Endothelial cell of umbilical vein (primary cell): ENCODE measurements at regions not wholly inside any gene's neighbourhood (a gene's known extent, or its start where the extent isn't known, plus 50 kb on each side); places are given as distances from the start of the nearest gene placed in this dataset.

Experiments used
- BruUV-seq: library from RNA; stranded (reverse); fragments of 400-500 nt; replicated peaks from 2 replicates; lab custom pipeline; 2021; lab: Mats Ljungman, UMichigan
- CTCF ChIA-PET: fragments of 300-600, 350-600 bp; sonication (Branson Sonifier 250); formaldehyde crosslinking; loops from one replicate; lab custom pipeline; 2021; ENCODE audit warnings: antibody characterized with exemption, inconsistent platforms; lab: Charles Lee
- POLR2A ChIA-PET: fragments of 300-600, 350-600 bp; sonication (Branson Sonifier 250); formaldehyde crosslinking; loops from one replicate; lab custom pipeline; 2021; ENCODE audit warnings: antibody characterized with exemption, inconsistent platforms; lab: Charles Lee
- DNase-seq: peaks from one replicate; pipeline ENCODE4 v3.0.0-alpha.2; 2011; ENCODE audit warnings: low read depth, low spot score
- FAIRE-seq: peaks from 2 replicates; lab custom pipeline; 2011; peaks lifted over from hg19 to GRCh38; lab: Jason Lieb, UNC
- H2AFZ ChIP-seq: 2 replicates; pipeline ENCODE4 v1.6.0; 2012; ENCODE audit warnings: low read depth, low read length, control low read depth, inconsistent platforms
- H3K27ac ChIP-seq: 2 replicates; pipeline ENCODE4 v1.5.1; 2011; ENCODE audit warnings: low read depth, mild to moderate bottlenecking, control low read depth, low read length, moderate library complexity; ENCODE audit not compliant: insufficient read depth
- H3K27me3 ChIP-seq, 2 experiments: 2 replicates each; pipeline versions ENCODE4 v1.6.0 to v1.6.1; 2011; ENCODE audit warnings: low read length in 2 of 2, mixed read lengths in 1 of 2; ENCODE audit not compliant: control insufficient read depth in 2 of 2, insufficient read depth in 2 of 2
- H3K36me3 ChIP-seq, 2 experiments: 2 replicates in 1 of 2; 3 replicates in 1 of 2; pipeline ENCODE4 v1.5.1; 2011; ENCODE audit warnings: low read length in 2 of 2, mild to moderate bottlenecking in 1 of 2, moderate library complexity in 1 of 2; ENCODE audit not compliant: control insufficient read depth in 2 of 2, insufficient read depth in 2 of 2; ENCODE audit errors: extremely low read depth in 1 of 2
- H3K4me1 ChIP-seq: 3 replicates; pipeline ENCODE4 v1.5.1; 2011; ENCODE audit warnings: mild to moderate bottlenecking, low read length; ENCODE audit not compliant: control insufficient read depth, insufficient read depth; ENCODE audit errors: extremely low read depth
- H3K4me2 ChIP-seq: 2 replicates; pipeline ENCODE4 v1.6.1; 2011; ENCODE audit warnings: low read length, control low read depth, mixed read lengths; ENCODE audit not compliant: insufficient read depth
- H3K4me3 ChIP-seq, 3 experiments: fragments of 200-600 bp in 1 of 3; sonication (generic), shearing (Covaris generic) in 1 of 3; replicated peaks in 1 of 3; 2 replicates each; pipeline ENCODE4 v1.5.1; 2011 to 2016; ENCODE audit warnings: control low read depth in 3 of 3, low read length in 3 of 3, mild to moderate bottlenecking in 2 of 3, inconsistent platforms in 1 of 3, low read depth in 1 of 3, moderate library complexity in 1 of 3; ENCODE audit not compliant: insufficient read depth in 1 of 3
- H3K79me2 ChIP-seq: 2 replicates; pipeline ENCODE4 v1.6.0; 2012; ENCODE audit warnings: low read length, inconsistent platforms; ENCODE audit not compliant: control insufficient read depth, insufficient read depth
- H3K9ac ChIP-seq: replicated peaks from 2 replicates; pipeline ENCODE3; 2011; ENCODE audit warnings: low read length, control low read depth; ENCODE audit not compliant: insufficient read depth; ENCODE audit errors: extremely low read depth
- H3K9me1 ChIP-seq: replicated peaks from 3 replicates; pipeline ENCODE4 v1.6.0; 2011; ENCODE audit warnings: mild to moderate bottlenecking, low read length; ENCODE audit not compliant: control insufficient read depth, insufficient read depth; ENCODE audit errors: extremely low read depth
- H3K9me3 ChIP-seq: replicated peaks from 2 replicates; pipeline ENCODE4 v1.5.1; 2012; ENCODE audit warnings: low read length, inconsistent platforms; ENCODE audit not compliant: control insufficient read depth, insufficient read depth
- H4K20me1 ChIP-seq: replicated peaks from 2 replicates; pipeline ENCODE3; 2011; ENCODE audit warnings: mild to moderate bottlenecking, low read length; ENCODE audit not compliant: control insufficient read depth, insufficient read depth; ENCODE audit errors: extremely low read depth
- EZH2 ChIP-seq: IDR thresholded peaks from 2 replicates; pipeline ENCODE4 v1.6.1; 2012; ENCODE audit warnings: borderline replicate concordance, low read depth, mild to moderate bottlenecking, moderate library complexity, low read length, inconsistent platforms; ENCODE audit not compliant: severe bottlenecking
- FOS ChIP-seq: IDR thresholded peaks from 2 replicates; pipeline ENCODE4 v1.6.1; 2011; ENCODE audit warnings: mild to moderate bottlenecking, low read length, moderate library complexity, borderline replicate concordance; ENCODE audit not compliant: insufficient read depth
- GATA2 ChIP-seq: IDR thresholded peaks from 2 replicates; pipeline ENCODE4 v1.7.0; 2011; ENCODE audit warnings: low read depth, mild to moderate bottlenecking, moderate library complexity, mixed read lengths, low read length; ENCODE audit not compliant: insufficient read length, insufficient read depth
- JUN ChIP-seq: IDR thresholded peaks from 2 replicates; pipeline ENCODE4 v1.6.1; 2011; ENCODE audit warnings: borderline replicate concordance, low read depth; ENCODE audit not compliant: insufficient read length, insufficient read depth
- MYC ChIP-seq: IDR thresholded peaks from one replicate; pipeline ENCODE4 v1.6.1; 2011; ENCODE audit warnings: mild to moderate bottlenecking, low read depth, low read length
- POLR2A ChIP-seq: IDR thresholded peaks from 2 replicates; pipeline ENCODE4 v1.6.1; 2012; ENCODE audit warnings: low read depth, mild to moderate bottlenecking, control low read depth, low read length
- POLR2AphosphoS5 ChIP-seq: IDR thresholded peaks from 2 replicates; pipeline ENCODE4 v1.6.1; 2012; ENCODE audit warnings: low read depth, mild to moderate bottlenecking, control low read depth, low read length, moderate library complexity; ENCODE audit not compliant: insufficient read depth
- dilution Hi-C: fragments of 300-500 bp; cut with MboI; formaldehyde crosslinking; loops from one replicate; pipeline ENCODE4 v1.15.0; 2019; ENCODE audit warnings: low sequenced_read_pairs; ENCODE audit not compliant: extremely low pct_ligation_motif_present
- intact Hi-C: fragments of 100-400 bp; cut with micrococcal nuclease; formaldehyde crosslinking; loops from one replicate; pipeline ENCODE4 v1.10.0; 2022
- TF ChIP-seq, protein P1 (sequence below), 2 donors: IDR thresholded peaks; 1 replicate in 1 of 2; 2 replicates in 1 of 2; pipeline ENCODE4 v1.5.1; 2011; ENCODE audit warnings: low read length in 2 of 2, mild to moderate bottlenecking in 2 of 2, moderate library complexity in 2 of 2, control low read depth in 1 of 2, inconsistent platforms in 1 of 2, low read depth in 1 of 2; ENCODE audit not compliant: insufficient read depth in 1 of 2; ENCODE audit errors: extremely low read depth in 1 of 2
- TF ChIP-seq, protein P2 (sequence below): IDR thresholded peaks from 2 replicates; pipeline ENCODE4 v1.6.1; 2011; ENCODE audit not compliant: insufficient read depth, insufficient read length

DNA sequence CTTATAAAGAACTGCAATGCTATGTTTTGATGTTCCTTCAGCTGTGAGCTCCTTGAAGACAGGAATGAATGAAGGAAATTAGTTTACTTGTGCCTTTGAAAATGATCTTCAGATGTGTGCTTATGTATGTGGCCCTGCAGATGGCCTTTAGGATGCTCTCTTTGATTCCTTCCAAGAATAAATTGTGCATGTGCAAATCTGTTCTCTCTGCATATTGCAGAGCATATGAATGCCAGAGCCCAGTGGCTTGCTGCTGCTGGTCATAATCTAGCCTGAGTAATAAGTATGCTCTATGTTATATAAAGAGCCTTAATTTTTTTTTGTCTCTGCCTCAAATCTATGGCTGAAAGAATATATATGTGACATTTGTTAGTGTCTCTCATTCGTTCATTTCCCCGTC is 341.9 kb upstream of the NOVA1 start:
- POLR2A ChIA-PET = no interaction called here
- no TSS peak for BruUV-seq
- H3K27ac ChIP-seq = no peak overlapping the region
- no peak overlapping the region for H2AFZ ChIP-seq
- DNase-seq (no peak), FAIRE-seq (no peak)
- no peaks in the 10 kb centered on the region for H3K4me1 ChIP-seq
- intact Hi-C loops (no loop called here), dilution Hi-C loops (no loop called here)
- TF ChIP-seq, protein P1, sequence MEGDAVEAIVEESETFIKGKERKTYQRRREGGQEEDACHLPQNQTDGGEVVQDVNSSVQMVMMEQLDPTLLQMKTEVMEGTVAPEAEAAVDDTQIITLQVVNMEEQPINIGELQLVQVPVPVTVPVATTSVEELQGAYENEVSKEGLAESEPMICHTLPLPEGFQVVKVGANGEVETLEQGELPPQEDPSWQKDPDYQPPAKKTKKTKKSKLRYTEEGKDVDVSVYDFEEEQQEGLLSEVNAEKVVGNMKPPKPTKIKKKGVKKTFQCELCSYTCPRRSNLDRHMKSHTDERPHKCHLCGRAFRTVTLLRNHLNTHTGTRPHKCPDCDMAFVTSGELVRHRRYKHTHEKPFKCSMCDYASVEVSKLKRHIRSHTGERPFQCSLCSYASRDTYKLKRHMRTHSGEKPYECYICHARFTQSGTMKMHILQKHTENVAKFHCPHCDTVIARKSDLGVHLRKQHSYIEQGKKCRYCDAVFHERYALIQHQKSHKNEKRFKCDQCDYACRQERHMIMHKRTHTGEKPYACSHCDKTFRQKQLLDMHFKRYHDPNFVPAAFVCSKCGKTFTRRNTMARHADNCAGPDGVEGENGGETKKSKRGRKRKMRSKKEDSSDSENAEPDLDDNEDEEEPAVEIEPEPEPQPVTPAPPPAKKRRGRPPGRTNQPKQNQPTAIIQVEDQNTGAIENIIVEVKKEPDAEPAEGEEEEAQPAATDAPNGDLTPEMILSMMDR (IDR thresholded peaks at IDR 0.05; ENCODE audit: extremely low read depth in 1 of 2, insufficient read depth in 1 of 2, low read depth in 1 of 2, low read length in 2 of 2) = no peak
- TF ChIP-seq GATA2 = no peak
- no peaks in the 10 kb centered on the region for H4K20me1 ChIP-seq
- no peaks in the 10 kb centered on the region for H3K9me3 ChIP-seq
- H3K4me3 ChIP-seq = no peak overlapping the region
- H3K79me2 ChIP-seq = no peaks in the 10 kb centered on the region
- H3K9ac ChIP-seq = no peak overlapping the region
- H3K9me1 ChIP-seq = no peaks in the 10 kb centered on the region
- peaks cover 0 to 2% of the 10 kb centered on the region in 2 experiments for H3K27me3 ChIP-seq
- no peak overlapping the region for H3K4me2 ChIP-seq
- CTCF ChIA-PET = interaction anchor here (1.1 kb wide), 1 partner anchor 18 kb away, joined by 3 read pairs; no protein-coding TSS in a partner anchor
- no peaks in the 10 kb centered on the region for H3K36me3 ChIP-seq

DNA sequence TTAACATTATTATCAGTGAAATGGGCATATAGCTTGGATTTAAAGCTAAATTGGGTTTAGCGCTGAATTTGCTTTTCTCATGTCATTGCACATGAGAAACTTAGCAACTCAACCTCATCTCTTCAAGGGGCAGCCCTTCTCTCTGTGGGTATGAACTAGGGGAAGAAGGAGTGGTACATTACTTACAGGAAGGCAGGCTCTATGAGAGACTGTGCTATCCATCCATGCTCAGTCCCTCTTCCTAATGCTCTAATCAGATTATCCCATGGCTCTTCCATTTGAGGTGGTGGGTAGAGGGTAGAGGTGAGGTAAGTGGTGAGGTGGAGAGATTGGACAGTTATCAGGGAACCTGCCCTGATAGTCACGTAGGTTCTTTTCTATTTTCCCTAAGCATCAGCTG is 343.7 kb upstream of the NOVA1 start:
- Histone ChIP-seq H3K27me3 (no peaks in the 10 kb centered on the region), H4K20me1 (no peaks in the 10 kb centered on the region), H3K36me3 (no peaks in the 10 kb centered on the region), H3K9me1 (no peaks in the 10 kb centered on the region), H3K4me3 (no peak overlapping the region), H3K4me1 (no peaks in the 10 kb centered on the region), H3K9ac (no peak overlapping the region), H3K27ac (no peak overlapping the region), H3K4me2 (no peak overlapping the region), H3K79me2 (no peaks in the 10 kb centered on the region), H2AFZ (no peak overlapping the region), H3K9me3 (no peaks in the 10 kb centered on the region)
- CTCF ChIA-PET = no interaction called here
- DNase-seq (no peak), FAIRE-seq (no peak)
- intact Hi-C loops = no loop called here
- TF ChIP-seq POLR2AphosphoS5 (no peak), POLR2A (no peak), EZH2 (no peak), FOS (no peak), GATA2 (no peak), MYC (no peak), JUN (no peak)
- TF ChIP-seq, protein P1 (IDR thresholded peaks at IDR 0.05; ENCODE audit: extremely low read depth in 1 of 2, insufficient read depth in 1 of 2, low read depth in 1 of 2, low read length in 2 of 2) = no peak
- TF ChIP-seq, protein P2, sequence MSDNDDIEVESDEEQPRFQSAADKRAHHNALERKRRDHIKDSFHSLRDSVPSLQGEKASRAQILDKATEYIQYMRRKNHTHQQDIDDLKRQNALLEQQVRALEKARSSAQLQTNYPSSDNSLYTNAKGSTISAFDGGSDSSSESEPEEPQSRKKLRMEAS = no peak
- dilution Hi-C loops = no loop called here
- POLR2A ChIA-PET = no interaction called here
- BruUV-seq = no TSS peak
